ENCODE measurements at regions not wholly inside any gene's neighbourhood (a gene's known extent, or its start where the extent isn't known, plus 50 kb on each side); places are given as distances from the start of the nearest gene placed in this dataset.

- Mint-ChIP-seq H3K4me1 (ENCODE audit: unreplicated experiment) (peaks cover 16% of the 10 kb centered on the region), H3K27ac (no peak overlapping the region), H3K9me3 (peaks cover 5% of the 10 kb centered on the region), H3K4me3 (no peak overlapping the region), H3K36me3 (no peaks in the 10 kb centered on the region), H3K27me3 (no peaks in the 10 kb centered on the region)
- DNase-seq (ENCODE audit: extremely low spot score, unreplicated experiment) = no peak
- TF ChIP-seq, protein P1, sequence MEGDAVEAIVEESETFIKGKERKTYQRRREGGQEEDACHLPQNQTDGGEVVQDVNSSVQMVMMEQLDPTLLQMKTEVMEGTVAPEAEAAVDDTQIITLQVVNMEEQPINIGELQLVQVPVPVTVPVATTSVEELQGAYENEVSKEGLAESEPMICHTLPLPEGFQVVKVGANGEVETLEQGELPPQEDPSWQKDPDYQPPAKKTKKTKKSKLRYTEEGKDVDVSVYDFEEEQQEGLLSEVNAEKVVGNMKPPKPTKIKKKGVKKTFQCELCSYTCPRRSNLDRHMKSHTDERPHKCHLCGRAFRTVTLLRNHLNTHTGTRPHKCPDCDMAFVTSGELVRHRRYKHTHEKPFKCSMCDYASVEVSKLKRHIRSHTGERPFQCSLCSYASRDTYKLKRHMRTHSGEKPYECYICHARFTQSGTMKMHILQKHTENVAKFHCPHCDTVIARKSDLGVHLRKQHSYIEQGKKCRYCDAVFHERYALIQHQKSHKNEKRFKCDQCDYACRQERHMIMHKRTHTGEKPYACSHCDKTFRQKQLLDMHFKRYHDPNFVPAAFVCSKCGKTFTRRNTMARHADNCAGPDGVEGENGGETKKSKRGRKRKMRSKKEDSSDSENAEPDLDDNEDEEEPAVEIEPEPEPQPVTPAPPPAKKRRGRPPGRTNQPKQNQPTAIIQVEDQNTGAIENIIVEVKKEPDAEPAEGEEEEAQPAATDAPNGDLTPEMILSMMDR (conservative IDR thresholded peaks at IDR 0.05) = no peak
These were observed 338.8 kb upstream of the DDHD1 start for GRCh38 chr14:53491884-53492277.

GRCh38 chr14:53491256-53491883 is 338.2 kb upstream of the DDHD1 start:
- Mint-ChIP-seq H3K4me3 (no peak overlapping the region), H3K9me3 (peaks cover 5% of the 10 kb centered on the region), H3K4me1 (ENCODE audit: unreplicated experiment) (peaks cover 16% of the 10 kb centered on the region), H3K36me3 (no peaks in the 10 kb centered on the region), H3K27me3 (no peaks in the 10 kb centered on the region), H3K27ac (no peak overlapping the region)
- TF ChIP-seq, protein P1 (conservative IDR thresholded peaks at IDR 0.05) = no peak
- no peak for DNase-seq (ENCODE audit: extremely low spot score, unreplicated experiment)

DNA sequence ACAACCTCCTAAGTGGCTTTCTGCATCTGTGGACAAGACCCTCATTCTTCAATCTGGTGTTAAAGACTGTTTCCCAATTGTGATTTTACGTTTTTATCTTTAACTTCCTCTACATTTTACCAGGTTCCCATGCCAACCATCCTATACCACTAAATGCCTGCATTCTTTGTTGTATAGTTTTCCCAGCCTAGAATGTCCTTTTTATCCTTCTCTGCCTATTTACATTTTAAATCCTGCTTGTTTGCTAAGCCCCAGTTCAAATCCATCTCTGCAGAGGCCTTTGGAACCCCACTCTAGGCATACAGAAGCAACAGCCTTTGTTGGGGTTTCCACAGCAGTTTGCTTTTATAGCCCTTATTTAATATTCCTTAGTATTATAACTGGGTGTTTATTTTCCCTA is 325.1 kb upstream of the DDHD1 start:
- H3K4me3 Mint-ChIP-seq = no peak overlapping the region
- H3K9me3 Mint-ChIP-seq = peaks cover 4% of the 10 kb centered on the region
- no peak overlapping the region for H3K27ac Mint-ChIP-seq
- DNase-seq (ENCODE audit: extremely low spot score, unreplicated experiment) = no peak
- TF ChIP-seq, protein P1 (conservative IDR thresholded peaks at IDR 0.05) = no peak
- no peaks in the 10 kb centered on the region for H3K27me3 Mint-ChIP-seq
- H3K36me3 Mint-ChIP-seq = no peaks in the 10 kb centered on the region
- no peaks in the 10 kb centered on the region for H3K4me1 Mint-ChIP-seq (ENCODE audit: unreplicated experiment)

GRCh38 chr14:53473480-53473879 is 320.4 kb upstream of the DDHD1 start:
- no peak for DNase-seq (ENCODE audit: extremely low spot score, unreplicated experiment)
- Mint-ChIP-seq H3K4me1 (ENCODE audit: unreplicated experiment) (no peaks in the 10 kb centered on the region), H3K36me3 (no peaks in the 10 kb centered on the region), H3K9me3 (no peaks in the 10 kb centered on the region), H3K27me3 (no peaks in the 10 kb centered on the region), H3K27ac (no peak overlapping the region), H3K4me3 (no peak overlapping the region)
- TF ChIP-seq, protein P1 (conservative IDR thresholded peaks at IDR 0.05) = no peak

DNA sequence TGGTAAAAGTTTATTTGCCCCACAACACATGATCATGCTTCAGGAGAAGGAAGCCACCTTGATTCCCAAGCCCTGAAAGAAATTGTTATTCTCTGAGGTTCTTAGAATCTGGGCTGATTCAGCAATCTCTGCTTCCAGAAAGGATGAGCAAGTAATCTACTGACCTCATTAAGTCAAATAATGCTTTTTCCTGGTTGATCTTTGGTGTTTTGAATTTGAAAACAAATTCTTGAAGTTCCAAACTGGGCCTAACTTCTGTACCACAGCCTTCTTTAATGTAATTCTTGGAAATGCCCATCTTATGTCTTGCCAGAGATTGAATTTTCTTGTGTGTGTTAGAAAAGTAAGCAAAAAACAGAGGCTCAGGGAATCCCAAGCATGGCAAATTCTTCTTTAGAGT is 319.2 kb upstream of the DDHD1 start:
- H3K27me3 Mint-ChIP-seq = no peaks in the 10 kb centered on the region
- H3K36me3 Mint-ChIP-seq = no peaks in the 10 kb centered on the region
- H3K4me3 Mint-ChIP-seq = no peak overlapping the region
- no peak overlapping the region for H3K27ac Mint-ChIP-seq
- TF ChIP-seq, protein P1 (conservative IDR thresholded peaks at IDR 0.05) = no peak
- H3K4me1 Mint-ChIP-seq (ENCODE audit: unreplicated experiment) = no peaks in the 10 kb centered on the region
- DNase-seq (ENCODE audit: extremely low spot score, unreplicated experiment) = no peak
- no peaks in the 10 kb centered on the region for H3K9me3 Mint-ChIP-seq
